Testis (tissue), 2 donors: ENCODE measurements at regions not wholly inside any gene's neighbourhood (a gene's known extent, or its start where the extent isn't known, plus 50 kb on each side); places are given as distances from the start of the nearest gene placed in this dataset.

Experiments
- DNase-seq: peaks from one replicate; pipeline ENCODE4 v3.0.0-alpha.2; 2019
- H3K27ac ChIP-seq, 2 donors: fragments of 200-600 bp; sonication (generic); one replicate each; pipeline ENCODE4 v1.5.1; 2019
- H3K27me3 ChIP-seq: fragments of 200-600 bp; sonication (generic); one replicate; pipeline ENCODE4 v1.5.1; 2019
- H3K36me3 ChIP-seq: fragments of 200-600 bp; sonication (generic); one replicate; pipeline ENCODE4 v1.5.1; 2017; ENCODE audit warnings: low read depth; ENCODE audit errors: missing control alignments
- H3K4me1 ChIP-seq: fragments of 200-600 bp; sonication (generic); one replicate; pipeline ENCODE4 v1.5.1; 2019
- H3K4me3 ChIP-seq, 2 donors: fragments of 200-600 bp; sonication (generic); one replicate each; pipeline ENCODE4 v1.5.1; 2017 to 2019
- H3K9me3 ChIP-seq: fragments of 200-600 bp; sonication (generic); one replicate; pipeline ENCODE4 v1.5.1; 2017
- POLR2A ChIP-seq: fragments of 450-650 bp; IDR thresholded peaks from one replicate; pipeline ENCODE4 v1.6.1; 2017; ENCODE audit warnings: antibody characterized with exemption, mild to moderate bottlenecking, moderate library complexity
- WGBS, 2 donors: methylation state at CpG; one replicate each; pipeline ENCODE4 v1.1.5; 2018; 5-methylcytosine and 5-hydroxymethylcytosine counted together
- intact Hi-C: fragments of 100-400 bp; cut with DNase I; formaldehyde crosslinking; loops from one replicate; pipeline ENCODE4 v1.15.1; 2023; ENCODE audit warnings: low total_unique reads
- TF ChIP-seq, protein P1 (sequence below), 3 experiments: fragments of 450-650 bp in 2 of 3; fragments of 200-600 bp in 1 of 3; sonication (generic) in 1 of 3; IDR thresholded peaks; one replicate each; pipeline ENCODE4 v1.5.1; 2016 to 2019; ENCODE audit warnings: antibody characterized with exemption in 3 of 3, mild to moderate bottlenecking in 2 of 3, moderate library complexity in 1 of 3

GRCh38 chr13:24629320-24629719 lies 50.9 kb upstream of the ATP12A start:
- intact Hi-C loops: no loop called here
- Histone ChIP-seq H3K36me3 (no peaks in the 10 kb centered on the region), H3K4me1 (no peaks in the 10 kb centered on the region), H3K9me3 (no peaks in the 10 kb centered on the region), H3K27ac (no peak overlapping the region), H3K27me3 (no peaks in the 10 kb centered on the region), H3K4me3 (no peak overlapping the region)
- no peak for DNase-seq
- 81 to 91% methylated on average over 2 of the region's 2 CpGs for WGBS, 2 donors
- no peak for TF ChIP-seq POLR2A
- TF ChIP-seq, protein P1, sequence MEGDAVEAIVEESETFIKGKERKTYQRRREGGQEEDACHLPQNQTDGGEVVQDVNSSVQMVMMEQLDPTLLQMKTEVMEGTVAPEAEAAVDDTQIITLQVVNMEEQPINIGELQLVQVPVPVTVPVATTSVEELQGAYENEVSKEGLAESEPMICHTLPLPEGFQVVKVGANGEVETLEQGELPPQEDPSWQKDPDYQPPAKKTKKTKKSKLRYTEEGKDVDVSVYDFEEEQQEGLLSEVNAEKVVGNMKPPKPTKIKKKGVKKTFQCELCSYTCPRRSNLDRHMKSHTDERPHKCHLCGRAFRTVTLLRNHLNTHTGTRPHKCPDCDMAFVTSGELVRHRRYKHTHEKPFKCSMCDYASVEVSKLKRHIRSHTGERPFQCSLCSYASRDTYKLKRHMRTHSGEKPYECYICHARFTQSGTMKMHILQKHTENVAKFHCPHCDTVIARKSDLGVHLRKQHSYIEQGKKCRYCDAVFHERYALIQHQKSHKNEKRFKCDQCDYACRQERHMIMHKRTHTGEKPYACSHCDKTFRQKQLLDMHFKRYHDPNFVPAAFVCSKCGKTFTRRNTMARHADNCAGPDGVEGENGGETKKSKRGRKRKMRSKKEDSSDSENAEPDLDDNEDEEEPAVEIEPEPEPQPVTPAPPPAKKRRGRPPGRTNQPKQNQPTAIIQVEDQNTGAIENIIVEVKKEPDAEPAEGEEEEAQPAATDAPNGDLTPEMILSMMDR (IDR thresholded peaks at IDR 0.05): no peak

DNA sequence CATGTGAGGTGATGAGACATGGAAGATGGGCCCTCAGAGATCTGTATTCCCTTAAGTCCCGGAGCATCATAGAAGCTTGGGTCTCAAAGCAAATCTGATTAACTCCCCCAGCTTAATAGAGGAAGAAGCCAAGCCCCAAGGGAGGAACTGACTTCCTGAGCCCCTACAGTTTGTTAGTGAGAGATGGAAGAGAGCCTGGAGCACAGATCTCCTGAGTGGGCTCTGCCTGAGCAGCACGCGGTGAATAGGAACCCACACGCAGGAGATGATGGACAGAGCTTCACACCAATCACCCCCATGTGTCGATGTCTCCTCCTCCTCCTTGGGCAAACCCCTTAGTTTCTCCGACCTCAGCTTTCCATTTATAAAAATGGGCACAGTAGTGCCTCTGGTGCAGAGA lies 50.1 kb upstream of the ATP12A start:
- H3K27ac ChIP-seq: no peak overlapping the region
- no peaks in the 10 kb centered on the region for H3K27me3 ChIP-seq
- no peaks in the 10 kb centered on the region for H3K9me3 ChIP-seq
- intact Hi-C loops: no loop called here
- TF ChIP-seq, protein P1 (IDR thresholded peaks at IDR 0.05): no peak
- no peak for TF ChIP-seq POLR2A
- no peak overlapping the region for H3K4me3 ChIP-seq
- H3K36me3 ChIP-seq: no peaks in the 10 kb centered on the region
- H3K4me1 ChIP-seq: no peaks in the 10 kb centered on the region
- WGBS, 2 donors: 82 to 91% methylated on average over 4 to 6 of the region's 6 CpGs
- no peak for DNase-seq
